DMS153 (cell line): ENCODE measurements at regions not wholly inside any gene's neighbourhood (a gene's known extent, or its start where the extent isn't known, plus 50 kb on each side); places are given as distances from the start of the nearest gene placed in this dataset.

ENCODE experiments used
- DNase-seq: peaks from one replicate; lab custom pipeline; 2025; lab: John Stamatoyannopoulos, UW

GRCh38 chr15:38886315-38887163 lies 321.9 kb upstream of the RASGRP1 start:
- no peak for DNase-seq

DNA sequence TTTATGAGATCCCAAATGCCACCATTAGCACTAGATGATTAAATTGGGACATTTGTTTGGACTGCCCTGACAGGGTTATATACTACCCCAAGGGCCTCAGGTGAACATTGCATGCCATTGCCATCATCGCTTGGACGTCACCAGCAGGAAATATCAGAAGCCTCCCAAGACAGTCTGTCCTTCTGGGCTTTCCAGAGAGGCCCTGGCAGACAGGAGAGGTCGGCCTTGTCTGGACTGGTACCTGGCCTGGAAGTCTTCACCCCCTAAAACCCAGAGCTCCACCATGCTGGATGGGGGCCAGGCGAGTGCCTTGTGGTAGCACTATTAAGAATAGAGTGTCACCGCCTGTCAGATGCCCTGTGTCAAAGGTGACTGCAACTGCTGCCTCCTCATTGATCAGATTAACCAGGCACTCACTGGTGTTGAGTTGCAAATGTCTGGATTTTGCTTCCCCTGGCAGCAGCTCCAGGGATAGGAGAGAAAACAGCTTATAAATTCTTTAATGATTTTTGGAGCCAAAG lies 324.1 kb upstream of the RASGRP1 start:
- DNase-seq, result no peak

GRCh38 chr15:38890194-38890593 lies 325.6 kb upstream of the RASGRP1 start:
- no peak for DNase-seq

DNA sequence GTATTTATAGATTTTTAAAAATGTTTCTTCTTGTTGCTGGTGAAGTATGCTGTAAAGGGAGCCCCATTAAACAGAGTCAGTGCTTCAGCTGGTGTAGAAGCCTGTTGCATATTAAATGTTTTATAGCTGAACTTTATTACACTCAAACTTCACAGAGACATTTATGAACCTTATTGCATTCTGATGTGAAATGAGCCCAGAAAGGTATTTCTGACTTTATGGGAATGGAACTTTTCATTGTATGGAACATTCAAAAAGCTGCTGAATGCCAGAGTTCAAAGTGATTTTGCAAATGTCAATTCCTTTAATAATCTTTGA lies 329.3 kb upstream of the RASGRP1 start:
- no peak for DNase-seq

GRCh38 chr15:38894243-38894948 lies 329.8 kb upstream of the RASGRP1 start:
- DNase-seq, result no peak

DNA sequence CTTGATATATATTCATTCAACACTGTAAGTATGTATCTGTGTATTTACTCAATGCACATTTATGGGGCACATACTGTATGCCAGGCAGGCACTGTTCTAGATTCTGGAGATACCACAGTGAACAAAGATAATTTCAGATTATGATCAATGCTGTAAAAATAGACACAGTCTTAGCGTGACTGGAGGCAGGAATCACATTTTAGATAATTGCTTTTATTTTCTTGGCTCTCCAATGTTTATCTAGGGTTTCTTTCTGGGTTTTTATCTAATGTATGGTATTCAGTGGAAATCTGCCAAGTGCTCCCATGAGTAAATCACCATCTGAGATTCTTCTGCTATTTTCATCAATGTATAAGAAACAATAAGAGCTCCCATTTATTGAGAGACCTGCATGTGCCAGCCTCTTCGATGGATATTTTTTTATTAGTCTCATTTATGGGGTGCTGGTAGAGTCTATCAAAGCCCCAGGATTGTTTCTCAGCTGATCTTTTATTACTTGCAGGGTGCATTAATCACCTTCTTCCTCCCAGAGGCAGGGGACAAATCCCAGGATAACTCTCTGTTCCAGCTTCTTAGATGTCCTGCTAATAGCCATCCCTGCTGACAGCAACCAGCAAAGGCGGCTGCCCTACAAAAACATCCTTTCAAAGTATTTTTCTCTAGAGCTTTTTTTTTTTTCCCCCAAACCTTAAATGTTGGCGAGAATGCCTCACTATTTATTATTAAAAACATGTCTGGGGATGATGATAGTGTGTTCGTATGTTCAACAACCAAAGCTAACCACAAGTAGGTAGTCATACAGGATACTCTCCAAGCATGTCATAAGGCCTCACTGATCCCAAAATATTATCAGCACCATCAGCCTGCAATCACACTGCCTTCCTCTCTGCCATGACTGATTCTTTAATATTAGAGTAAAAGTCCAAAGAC lies 331.0 kb upstream of the RASGRP1 start:
- no peak for DNase-seq

GRCh38 chr15:38896647-38897046 lies 332.0 kb upstream of the RASGRP1 start:
- DNase-seq, result no peak

GRCh38 chr15:38897551-38897950 lies 332.9 kb upstream of the RASGRP1 start:
- no peak for DNase-seq

DNA sequence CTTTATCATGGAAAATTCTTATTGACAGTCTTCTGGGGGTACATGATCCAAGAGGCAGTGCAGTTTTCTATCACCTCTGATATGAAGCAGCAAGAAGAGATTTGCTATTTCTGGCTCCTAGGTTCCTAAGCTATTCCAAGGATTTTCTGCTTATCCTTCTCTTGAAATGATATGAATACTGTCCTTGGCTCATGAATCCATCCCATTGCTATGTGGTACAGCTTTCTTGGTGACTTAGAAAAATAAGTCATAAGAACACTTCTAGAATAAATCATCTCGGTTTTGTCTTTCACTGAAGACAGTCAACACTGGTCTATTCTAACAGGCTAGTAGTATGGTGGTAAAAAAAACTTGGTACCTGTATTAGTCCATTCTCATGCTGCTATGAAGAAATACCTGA lies 333.6 kb upstream of the RASGRP1 start:
- DNase-seq, result no peak

DNA sequence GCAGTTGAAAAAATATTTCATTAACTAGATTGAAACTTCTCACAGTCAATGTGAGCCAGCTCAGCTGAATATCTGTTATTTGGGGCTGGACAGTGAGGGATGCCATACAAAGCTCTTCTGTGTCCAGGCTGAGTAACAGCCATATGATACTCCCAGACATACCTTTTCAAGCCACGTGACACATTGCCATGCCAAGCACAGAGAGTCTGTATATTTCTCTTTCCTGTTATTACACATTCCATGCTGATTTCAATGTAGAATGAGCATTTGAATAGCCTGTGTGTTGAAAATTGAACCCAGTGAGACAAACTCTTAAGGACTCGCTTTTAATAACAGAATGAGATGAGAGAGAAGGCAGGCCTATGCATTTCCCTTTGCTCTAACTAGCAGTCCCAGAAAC lies 334.7 kb upstream of the RASGRP1 start:
- no peak for DNase-seq

GRCh38 chr15:38904298-38904697 lies 339.7 kb upstream of the RASGRP1 start:
- no peak for DNase-seq

GRCh38 chr15:38905632-38906031 lies 341.0 kb upstream of the RASGRP1 start:
- DNase-seq, result no peak

DNA sequence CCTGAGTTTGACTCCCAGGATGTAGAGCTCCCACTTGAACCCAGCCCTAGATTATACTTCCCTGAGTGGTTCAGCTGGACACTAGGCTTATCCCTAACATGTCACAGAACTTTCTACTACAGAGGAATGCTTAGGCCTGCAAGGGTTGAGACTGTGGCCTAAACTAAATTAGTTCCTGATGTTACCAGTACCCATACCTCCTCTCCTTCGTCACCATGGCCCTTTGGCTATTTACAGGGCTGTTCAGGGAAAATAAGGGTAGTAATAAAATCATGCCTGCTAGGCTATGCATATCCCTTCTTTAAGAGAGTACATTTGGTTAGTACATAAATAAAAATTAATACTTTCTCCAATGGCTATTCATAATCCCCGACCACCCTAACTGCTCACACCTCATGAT lies 356.4 kb upstream of the RASGRP1 start:
- no peak for DNase-seq

GRCh38 chr15:38921471-38921870 lies 356.9 kb upstream of the RASGRP1 start:
- DNase-seq, result no peak

- DNase-seq, result no peak
Observed at GRCh38 chr15:38928431-38928830, 363.8 kb upstream of the RASGRP1 start.

- DNase-seq, result no peak
Observed at GRCh38 chr15:38930851-38931572, 366.4 kb upstream of the RASGRP1 start.

GRCh38 chr15:38941399-38941953 lies 376.9 kb upstream of the RASGRP1 start:
- DNase-seq, result no peak

GRCh38 chr15:38944536-38944935 lies 379.9 kb upstream of the RASGRP1 start:
- DNase-seq, result no peak

GRCh38 chr15:38945551-38946298 lies 381.1 kb upstream of the RASGRP1 start:
- no peak for DNase-seq

- no peak for DNase-seq
Observed at GRCh38 chr15:38954090-38954489, 389.5 kb upstream of the RASGRP1 start.

DNA sequence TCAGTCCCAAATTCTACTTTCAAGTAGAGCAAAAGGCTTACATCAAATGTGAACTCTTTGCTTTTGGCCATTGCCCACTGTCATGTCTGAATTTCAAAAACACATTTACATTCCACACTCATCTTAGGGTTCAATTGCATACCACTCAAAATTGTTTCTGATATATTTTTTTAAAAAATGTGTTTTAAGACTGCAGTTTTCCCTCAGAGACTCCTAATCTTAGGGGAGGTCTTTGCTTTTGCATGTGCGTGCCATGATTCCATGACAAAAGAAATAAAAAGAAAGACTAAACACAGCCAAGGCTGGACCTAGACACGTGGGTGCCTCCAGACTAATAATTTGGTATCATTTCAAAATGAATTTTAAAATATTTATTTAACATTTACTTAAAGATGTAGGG lies 396.8 kb upstream of the RASGRP1 start:
- DNase-seq, result no peak
